ENCODE measurements at regions not wholly inside any gene's neighbourhood (a gene's known extent, or its start where the extent isn't known, plus 50 kb on each side); places are given as distances from the start of the nearest gene placed in this dataset.

- no peaks in the 10 kb centered on the region for H3K36me3 ChIP-seq
- no peak for DNase-seq (ENCODE audit: low spot score)
- H3K9me3 ChIP-seq = no peaks in the 10 kb centered on the region
- TF ChIP-seq, protein P1, sequence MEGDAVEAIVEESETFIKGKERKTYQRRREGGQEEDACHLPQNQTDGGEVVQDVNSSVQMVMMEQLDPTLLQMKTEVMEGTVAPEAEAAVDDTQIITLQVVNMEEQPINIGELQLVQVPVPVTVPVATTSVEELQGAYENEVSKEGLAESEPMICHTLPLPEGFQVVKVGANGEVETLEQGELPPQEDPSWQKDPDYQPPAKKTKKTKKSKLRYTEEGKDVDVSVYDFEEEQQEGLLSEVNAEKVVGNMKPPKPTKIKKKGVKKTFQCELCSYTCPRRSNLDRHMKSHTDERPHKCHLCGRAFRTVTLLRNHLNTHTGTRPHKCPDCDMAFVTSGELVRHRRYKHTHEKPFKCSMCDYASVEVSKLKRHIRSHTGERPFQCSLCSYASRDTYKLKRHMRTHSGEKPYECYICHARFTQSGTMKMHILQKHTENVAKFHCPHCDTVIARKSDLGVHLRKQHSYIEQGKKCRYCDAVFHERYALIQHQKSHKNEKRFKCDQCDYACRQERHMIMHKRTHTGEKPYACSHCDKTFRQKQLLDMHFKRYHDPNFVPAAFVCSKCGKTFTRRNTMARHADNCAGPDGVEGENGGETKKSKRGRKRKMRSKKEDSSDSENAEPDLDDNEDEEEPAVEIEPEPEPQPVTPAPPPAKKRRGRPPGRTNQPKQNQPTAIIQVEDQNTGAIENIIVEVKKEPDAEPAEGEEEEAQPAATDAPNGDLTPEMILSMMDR (IDR thresholded peaks at IDR 0.05) = no peak
- no peaks in the 10 kb centered on the region for H3K4me1 ChIP-seq
- peak overlapping the region in 1 of 2 donors; percentile 26 for H3K27ac ChIP-seq
- H3K27me3 ChIP-seq = no peaks in the 10 kb centered on the region
- no peak overlapping the region for H3K4me3 ChIP-seq
Observed at GRCh38 chr14:34003691-34004090, 52.8 kb upstream of the EGLN3 start.

- no peak for DNase-seq (ENCODE audit: low spot score)
- H3K36me3 ChIP-seq = no peaks in the 10 kb centered on the region
- no peak overlapping the region for H3K4me3 ChIP-seq
- no peaks in the 10 kb centered on the region for H3K27me3 ChIP-seq
- H3K27ac ChIP-seq = peak overlapping the region in 1 of 2 donors; percentile 26
- no peaks in the 10 kb centered on the region for H3K4me1 ChIP-seq
- H3K9me3 ChIP-seq = no peaks in the 10 kb centered on the region
- TF ChIP-seq, protein P1 (IDR thresholded peaks at IDR 0.05) = no peak
Observed at GRCh38 chr14:34003082-34003668, 52.3 kb upstream of the EGLN3 start.
